ENCODE measurements at regions not wholly inside any gene's neighbourhood (a gene's known extent, or its start where the extent isn't known, plus 50 kb on each side); places are given as distances from the start of the nearest gene placed in this dataset.

GRCh38 chr10:128792426-128793140, 666.4 kb upstream of the MKI67 start:
- Mint-ChIP-seq H3K27me3 (ENCODE audit: low read depth) (no peaks in the 10 kb centered on the region), H3K36me3 (ENCODE audit: low read depth) (no peaks in the 10 kb centered on the region), H3K4me1 (ENCODE audit: low read depth) (no peaks in the 10 kb centered on the region), H3K27ac (no peak overlapping the region), H3K9me3 (no peaks in the 10 kb centered on the region), H3K4me3 (ENCODE audit: low read depth) (no peak overlapping the region)
- intact Hi-C loops (cut with micrococcal nuclease): no loop called here
- DNase-seq (ENCODE audit: low spot score): no peak

- no peaks in the 10 kb centered on the region for H3K4me1 Mint-ChIP-seq (ENCODE audit: low read depth)
- no peaks in the 10 kb centered on the region for H3K27me3 Mint-ChIP-seq (ENCODE audit: low read depth)
- no peaks in the 10 kb centered on the region for H3K9me3 Mint-ChIP-seq
- H3K36me3 Mint-ChIP-seq (ENCODE audit: low read depth): no peaks in the 10 kb centered on the region
- no peak for DNase-seq (ENCODE audit: low spot score)
- H3K27ac Mint-ChIP-seq: no peak overlapping the region
- H3K4me3 Mint-ChIP-seq (ENCODE audit: low read depth): no peak overlapping the region
- intact Hi-C loops (cut with micrococcal nuclease): no loop called here
Observed at GRCh38 chr10:128793726-128794655, 667.8 kb upstream of the MKI67 start.

- no peaks in the 10 kb centered on the region for H3K36me3 Mint-ChIP-seq (ENCODE audit: low read depth)
Observed at GRCh38 chr10:128796396-128796912, 670.2 kb upstream of the MKI67 start.

GRCh38 chr10:128802062-128802461, 665.0 kb upstream of the MGMT start:
- Mint-ChIP-seq H3K27ac (no peak overlapping the region), H3K36me3 (ENCODE audit: low read depth) (no peaks in the 10 kb centered on the region), H3K27me3 (ENCODE audit: low read depth) (no peaks in the 10 kb centered on the region), H3K4me3 (ENCODE audit: low read depth) (no peak overlapping the region), H3K4me1 (ENCODE audit: low read depth) (no peaks in the 10 kb centered on the region), H3K9me3 (no peaks in the 10 kb centered on the region)
- no peak for DNase-seq (ENCODE audit: low spot score)
- intact Hi-C loops (cut with micrococcal nuclease): no loop called here

More at GRCh38 chr10:128796396-128796912, 670.2 kb upstream of the MKI67 start:
- intact Hi-C loops (cut with micrococcal nuclease): no loop called here
- Mint-ChIP-seq H3K4me1 (ENCODE audit: low read depth) (no peaks in the 10 kb centered on the region), H3K27ac (no peak overlapping the region), H3K9me3 (no peaks in the 10 kb centered on the region), H3K27me3 (ENCODE audit: low read depth) (no peaks in the 10 kb centered on the region), H3K4me3 (ENCODE audit: low read depth) (no peak overlapping the region)
- DNase-seq (ENCODE audit: low spot score): no peak

- Mint-ChIP-seq H3K36me3 (ENCODE audit: low read depth) (no peaks in the 10 kb centered on the region), H3K27me3 (ENCODE audit: low read depth) (no peaks in the 10 kb centered on the region), H3K9me3 (no peaks in the 10 kb centered on the region), H3K4me1 (ENCODE audit: low read depth) (no peaks in the 10 kb centered on the region), H3K4me3 (ENCODE audit: low read depth) (no peak overlapping the region), H3K27ac (no peak overlapping the region)
- no peak for DNase-seq (ENCODE audit: low spot score)
- intact Hi-C loops (cut with micrococcal nuclease): no loop called here
Observed at GRCh38 chr10:128803790-128804189, 663.3 kb upstream of the MGMT start.

GRCh38 chr10:128804411-128804810, 662.6 kb upstream of the MGMT start:
- DNase-seq (ENCODE audit: low spot score): no peak
- H3K9me3 Mint-ChIP-seq: no peaks in the 10 kb centered on the region
- H3K4me1 Mint-ChIP-seq (ENCODE audit: low read depth): no peaks in the 10 kb centered on the region
- H3K27ac Mint-ChIP-seq: no peak overlapping the region
- H3K4me3 Mint-ChIP-seq (ENCODE audit: low read depth): no peak overlapping the region
- H3K36me3 Mint-ChIP-seq (ENCODE audit: low read depth): no peaks in the 10 kb centered on the region
- intact Hi-C loops (cut with micrococcal nuclease): no loop called here
- no peaks in the 10 kb centered on the region for H3K27me3 Mint-ChIP-seq (ENCODE audit: low read depth)

- Mint-ChIP-seq H3K9me3 (no peaks in the 10 kb centered on the region), H3K27me3 (ENCODE audit: low read depth) (no peaks in the 10 kb centered on the region), H3K4me1 (ENCODE audit: low read depth) (no peaks in the 10 kb centered on the region), H3K4me3 (ENCODE audit: low read depth) (no peak overlapping the region), H3K36me3 (ENCODE audit: low read depth) (no peaks in the 10 kb centered on the region), H3K27ac (no peak overlapping the region)
- intact Hi-C loops (cut with micrococcal nuclease): no loop called here
- no peak for DNase-seq (ENCODE audit: low spot score)
Observed at GRCh38 chr10:128808921-128809440, 658.1 kb upstream of the MGMT start.

GRCh38 chr10:128811511-128811910, 655.5 kb upstream of the MGMT start:
- no peak for DNase-seq (ENCODE audit: low spot score)
- no peak overlapping the region for H3K4me3 Mint-ChIP-seq (ENCODE audit: low read depth)
- H3K27me3 Mint-ChIP-seq (ENCODE audit: low read depth): no peaks in the 10 kb centered on the region
- no peak overlapping the region for H3K27ac Mint-ChIP-seq
- no peaks in the 10 kb centered on the region for H3K36me3 Mint-ChIP-seq (ENCODE audit: low read depth)
- no peaks in the 10 kb centered on the region for H3K9me3 Mint-ChIP-seq
- H3K4me1 Mint-ChIP-seq (ENCODE audit: low read depth): no peaks in the 10 kb centered on the region
- intact Hi-C loops (cut with micrococcal nuclease): no loop called here

- Mint-ChIP-seq H3K36me3 (ENCODE audit: low read depth) (no peaks in the 10 kb centered on the region), H3K9me3 (no peaks in the 10 kb centered on the region), H3K27ac (no peak overlapping the region), H3K27me3 (ENCODE audit: low read depth) (no peaks in the 10 kb centered on the region), H3K4me1 (ENCODE audit: low read depth) (no peaks in the 10 kb centered on the region), H3K4me3 (ENCODE audit: low read depth) (no peak overlapping the region)
- DNase-seq (ENCODE audit: low spot score): no peak
- intact Hi-C loops (cut with micrococcal nuclease): no loop called here
Observed at GRCh38 chr10:128812000-128812399, 655.0 kb upstream of the MGMT start.

GRCh38 chr10:128813574-128813973, 653.5 kb upstream of the MGMT start:
- H3K4me3 Mint-ChIP-seq (ENCODE audit: low read depth): no peak overlapping the region

GRCh38 chr10:128814024-128814423, 653.0 kb upstream of the MGMT start:
- no peaks in the 10 kb centered on the region for H3K36me3 Mint-ChIP-seq (ENCODE audit: low read depth)
- DNase-seq (ENCODE audit: low spot score): no peak
- H3K27me3 Mint-ChIP-seq (ENCODE audit: low read depth): no peaks in the 10 kb centered on the region
- H3K4me3 Mint-ChIP-seq (ENCODE audit: low read depth): no peak overlapping the region
- intact Hi-C loops (cut with micrococcal nuclease): no loop called here
- no peaks in the 10 kb centered on the region for H3K4me1 Mint-ChIP-seq (ENCODE audit: low read depth)
- no peaks in the 10 kb centered on the region for H3K9me3 Mint-ChIP-seq
- no peak overlapping the region for H3K27ac Mint-ChIP-seq

More at GRCh38 chr10:128813574-128813973, 653.5 kb upstream of the MGMT start:
- Mint-ChIP-seq H3K9me3 (no peaks in the 10 kb centered on the region), H3K36me3 (ENCODE audit: low read depth) (no peaks in the 10 kb centered on the region), H3K27me3 (ENCODE audit: low read depth) (no peaks in the 10 kb centered on the region), H3K4me1 (ENCODE audit: low read depth) (no peaks in the 10 kb centered on the region), H3K27ac (no peak overlapping the region)
- DNase-seq (ENCODE audit: low spot score): no peak
- intact Hi-C loops (cut with micrococcal nuclease): no loop called here

- H3K4me3 Mint-ChIP-seq (ENCODE audit: low read depth): no peak overlapping the region
- intact Hi-C loops (cut with micrococcal nuclease): no loop called here
- no peaks in the 10 kb centered on the region for H3K36me3 Mint-ChIP-seq (ENCODE audit: low read depth)
- no peaks in the 10 kb centered on the region for H3K4me1 Mint-ChIP-seq (ENCODE audit: low read depth)
- no peaks in the 10 kb centered on the region for H3K9me3 Mint-ChIP-seq
- no peaks in the 10 kb centered on the region for H3K27me3 Mint-ChIP-seq (ENCODE audit: low read depth)
- no peak for DNase-seq (ENCODE audit: low spot score)
- H3K27ac Mint-ChIP-seq: no peak overlapping the region
Observed at GRCh38 chr10:128814782-128815181, 652.3 kb upstream of the MGMT start.

GRCh38 chr10:128816726-128817125, 650.3 kb upstream of the MGMT start:
- no peak overlapping the region for H3K27ac Mint-ChIP-seq
- no peaks in the 10 kb centered on the region for H3K36me3 Mint-ChIP-seq (ENCODE audit: low read depth)
- no peak for DNase-seq (ENCODE audit: low spot score)
- no peaks in the 10 kb centered on the region for H3K9me3 Mint-ChIP-seq
- no peaks in the 10 kb centered on the region for H3K4me1 Mint-ChIP-seq (ENCODE audit: low read depth)
- no peak overlapping the region for H3K4me3 Mint-ChIP-seq (ENCODE audit: low read depth)
- no peaks in the 10 kb centered on the region for H3K27me3 Mint-ChIP-seq (ENCODE audit: low read depth)
- intact Hi-C loops (cut with micrococcal nuclease): no loop called here

All from activated T-helper 2 cell treated with anti-CD3 and anti-CD28 coated beads, Interferon-gamma antibody, Interleukin-2, Interleukin-4, amounts not matched to agents 10 μg/mL and 5 μg/mL and 100 μg/mL, durations not matched to agents 14 hours and 24 hours and 36 hours (primary cell).